WTC11 (cell line): ENCODE measurements at regions not wholly inside any gene's neighbourhood (a gene's known extent, or its start where the extent isn't known, plus 50 kb on each side); places are given as distances from the start of the nearest gene placed in this dataset.

Experiments
- ATAC-seq: fragments of 200-7000 bp; cut with Tn5 transposase; 2 replicates; pipeline ENCODE4 v1.10.0; 2021; ENCODE audit warnings: mild to moderate bottlenecking, moderate library complexity
- CTCF ChIA-PET: fragments of 300-600 bp; sonication (Branson Sonifier 250); formaldehyde crosslinking; loops from one replicate; lab custom pipeline; 2021; ENCODE audit warnings: antibody characterized with exemption; lab: Charles Lee
- POLR2A ChIA-PET: fragments of 350-600 bp; sonication (Branson Sonifier 250); formaldehyde crosslinking; loops from one replicate; lab custom pipeline; 2021; ENCODE audit warnings: antibody characterized with exemption; lab: Charles Lee
- DNase-seq: peaks from one replicate; pipeline ENCODE4 v3.0.0; 2021; ENCODE audit warnings: low spot score
- H3K27ac Mint-ChIP-seq: 2 replicates; pipeline ENCODE4 v1.8.0; 2021; ENCODE audit warnings: mixed read lengths
- H3K27me3 Mint-ChIP-seq: 2 replicates; pipeline ENCODE4 v1.8.0; 2021; ENCODE audit warnings: low read depth, mild to moderate bottlenecking, moderate library complexity, mixed read lengths
- H3K36me3 Mint-ChIP-seq: 2 replicates; pipeline ENCODE4 v1.8.0; 2021; ENCODE audit warnings: mixed read lengths
- H3K4me1 Mint-ChIP-seq: 2 replicates; pipeline ENCODE4 v1.8.0; 2022; ENCODE audit warnings: mixed read lengths
- H3K4me3 Mint-ChIP-seq: 2 replicates; pipeline ENCODE4 v1.8.0; 2021; ENCODE audit warnings: mild to moderate bottlenecking, moderate library complexity, mixed read lengths
- H3K9me3 Mint-ChIP-seq: 2 replicates; pipeline ENCODE4 v1.8.0; 2021; ENCODE audit warnings: mixed read lengths
- CBFB ChIP-seq: sonication (generic); formaldehyde crosslinking; IDR thresholded peaks from 2 replicates; pipeline ENCODE4 v1.8.1; 2022; ENCODE audit warnings: mild to moderate bottlenecking, low read depth, missing genetic modification reagents
- FOXK1 ChIP-seq: sonication (generic); formaldehyde crosslinking; IDR thresholded peaks from 2 replicates; pipeline ENCODE4 v1.8.0; 2022; ENCODE audit warnings: mild to moderate bottlenecking, moderate library complexity, missing genetic modification reagents
- GRHL2 ChIP-seq: fragments of 250-450 bp; sonication (Bioruptor Pico); IDR thresholded peaks from 2 replicates; pipeline ENCODE4 v1.8.0; 2022; ENCODE audit warnings: mild to moderate bottlenecking, moderate library complexity; ENCODE audit not compliant: insufficient replicate concordance, severe bottlenecking
- JUN ChIP-seq: sonication (generic); formaldehyde crosslinking; IDR thresholded peaks from 2 replicates; pipeline ENCODE4 v1.8.0; 2023; ENCODE audit warnings: mild to moderate bottlenecking, missing genetic modification reagents
- NR2C2 ChIP-seq: sonication (generic); formaldehyde crosslinking; IDR thresholded peaks from 2 replicates; pipeline ENCODE4 v1.8.0; 2022; ENCODE audit warnings: mild to moderate bottlenecking, missing genetic modification reagents
- SOX15 ChIP-seq: fragments of 250-450 bp; sonication (Bioruptor Pico); IDR thresholded peaks from 2 replicates; pipeline ENCODE4 v1.9.0; 2021; ENCODE audit warnings: mild to moderate bottlenecking
- ZNF121 ChIP-seq: sonication (generic); formaldehyde crosslinking; IDR thresholded peaks from 2 replicates; pipeline ENCODE4 v1.8.0; 2023; ENCODE audit warnings: missing genetic modification reagents
- ZNF232 ChIP-seq: sonication (generic); formaldehyde crosslinking; IDR thresholded peaks from 2 replicates; pipeline ENCODE4 v1.8.0; 2022; ENCODE audit warnings: mild to moderate bottlenecking, missing genetic modification reagents
- ZNF263 ChIP-seq: sonication (generic); formaldehyde crosslinking; IDR thresholded peaks from 2 replicates; pipeline ENCODE4 v1.8.1; 2022; ENCODE audit warnings: low read depth, mild to moderate bottlenecking, moderate library complexity, missing genetic modification reagents
- ZNF317 ChIP-seq: sonication (generic); formaldehyde crosslinking; IDR thresholded peaks from 2 replicates; pipeline ENCODE4 v1.8.1; 2023; ENCODE audit warnings: low read depth, mild to moderate bottlenecking, moderate library complexity, missing genetic modification reagents, borderline replicate concordance
- TF ChIP-seq, protein P1 (sequence below): sonication (generic); formaldehyde crosslinking; IDR thresholded peaks from 2 replicates; pipeline ENCODE4 v1.8.0; 2023; ENCODE audit warnings: mild to moderate bottlenecking, missing genetic modification reagents
- TF ChIP-seq, protein P2 (sequence below): sonication (generic); formaldehyde crosslinking; IDR thresholded peaks from 2 replicates; pipeline ENCODE4 v1.8.1; 2022; ENCODE audit warnings: missing genetic modification reagents, borderline replicate concordance
- TF ChIP-seq, protein P3 (sequence below): sonication (generic); formaldehyde crosslinking; IDR thresholded peaks from 2 replicates; pipeline ENCODE4 v1.8.1; 2023; ENCODE audit warnings: mild to moderate bottlenecking, missing genetic modification reagents, moderate library complexity
- TF ChIP-seq, protein P4 (sequence below): sonication (generic); formaldehyde crosslinking; IDR thresholded peaks from 2 replicates; pipeline ENCODE4 v1.8.1; 2022; ENCODE audit warnings: low read depth, missing genetic modification reagents, borderline replicate concordance
- TF ChIP-seq, protein P5 (sequence below): sonication (generic); formaldehyde crosslinking; IDR thresholded peaks from 2 replicates; pipeline ENCODE4 v1.8.0; 2023; ENCODE audit warnings: missing genetic modification reagents, mild to moderate bottlenecking, borderline replicate concordance
- TF ChIP-seq, protein P6 (sequence below): sonication (generic); formaldehyde crosslinking; IDR thresholded peaks from 2 replicates; pipeline ENCODE4 v1.8.0; 2022; ENCODE audit warnings: missing genetic modification reagents
- TF ChIP-seq, protein P7 (sequence below): sonication (generic); formaldehyde crosslinking; IDR thresholded peaks from 2 replicates; pipeline ENCODE4 v1.8.0; 2022; ENCODE audit warnings: mild to moderate bottlenecking, missing genetic modification reagents

DNA sequence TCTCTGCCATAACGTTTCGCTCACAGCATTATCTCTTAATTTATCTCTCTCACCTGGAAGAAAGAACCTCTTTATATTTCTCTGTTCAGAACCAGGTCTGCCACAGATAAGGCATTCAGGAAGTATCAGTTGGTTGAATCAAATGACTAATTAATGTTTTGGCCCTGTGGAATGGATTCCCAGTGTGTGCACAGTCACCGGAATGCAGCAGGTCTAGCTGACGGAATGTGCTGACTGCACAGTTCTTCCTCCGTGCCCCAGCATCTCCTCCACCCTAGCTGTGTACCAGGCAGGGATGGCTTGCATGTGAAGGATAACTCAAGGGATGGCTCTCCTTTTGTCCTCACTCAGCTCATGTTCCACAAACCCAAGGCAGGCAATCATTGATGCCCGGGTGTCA, 141.8 kb upstream of the MSX1 start:
- H3K9me3 Mint-ChIP-seq, result peaks cover 6% of the 10 kb centered on the region
- CTCF ChIA-PET, result interaction anchor here (0.8 kb wide), 1 partner anchor 48 kb away, joined by 3 read pairs; no protein-coding TSS in a partner anchor
- peaks cover 5% of the 10 kb centered on the region for H3K36me3 Mint-ChIP-seq
- peaks cover 2% of the 10 kb centered on the region for H3K27me3 Mint-ChIP-seq
- no peak overlapping the region for H3K4me3 Mint-ChIP-seq
- TF ChIP-seq ZNF121 (CRISPR knock-in tag), result no peak
- no peak for TF ChIP-seq FOXK1 (CRISPR knock-in tag)
- no peak for TF ChIP-seq ZNF317 (CRISPR knock-in tag)
- H3K4me1 Mint-ChIP-seq, result peaks cover 13% of the 10 kb centered on the region
- ATAC-seq, result no peak
- POLR2A ChIA-PET, result no interaction called here
- H3K27ac Mint-ChIP-seq, result no peak overlapping the region
- no peak for DNase-seq

DNA sequence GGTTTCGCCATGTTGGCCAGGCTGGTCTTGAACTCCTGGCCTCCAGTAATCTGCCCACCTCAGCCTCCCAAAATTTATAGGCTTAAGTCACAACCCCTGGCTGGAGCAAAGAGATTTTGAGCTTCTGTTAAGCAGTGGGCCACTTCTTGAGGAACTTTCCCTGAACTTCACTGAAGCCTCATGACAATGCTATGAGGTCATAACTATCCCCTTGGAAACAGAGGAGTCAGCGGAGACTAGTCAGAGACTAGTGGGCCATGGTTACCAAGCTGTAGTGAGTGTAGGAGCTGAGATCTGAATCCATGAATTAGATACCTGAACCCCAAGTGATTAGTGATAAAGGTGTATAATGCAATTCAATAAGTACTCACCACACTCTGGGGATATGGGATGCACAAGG, 145.1 kb upstream of the MSX1 start:
- H3K27me3 Mint-ChIP-seq, result peaks cover 2% of the 10 kb centered on the region
- H3K9me3 Mint-ChIP-seq, result no peaks in the 10 kb centered on the region
- no peak for ATAC-seq
- TF ChIP-seq, protein P1, sequence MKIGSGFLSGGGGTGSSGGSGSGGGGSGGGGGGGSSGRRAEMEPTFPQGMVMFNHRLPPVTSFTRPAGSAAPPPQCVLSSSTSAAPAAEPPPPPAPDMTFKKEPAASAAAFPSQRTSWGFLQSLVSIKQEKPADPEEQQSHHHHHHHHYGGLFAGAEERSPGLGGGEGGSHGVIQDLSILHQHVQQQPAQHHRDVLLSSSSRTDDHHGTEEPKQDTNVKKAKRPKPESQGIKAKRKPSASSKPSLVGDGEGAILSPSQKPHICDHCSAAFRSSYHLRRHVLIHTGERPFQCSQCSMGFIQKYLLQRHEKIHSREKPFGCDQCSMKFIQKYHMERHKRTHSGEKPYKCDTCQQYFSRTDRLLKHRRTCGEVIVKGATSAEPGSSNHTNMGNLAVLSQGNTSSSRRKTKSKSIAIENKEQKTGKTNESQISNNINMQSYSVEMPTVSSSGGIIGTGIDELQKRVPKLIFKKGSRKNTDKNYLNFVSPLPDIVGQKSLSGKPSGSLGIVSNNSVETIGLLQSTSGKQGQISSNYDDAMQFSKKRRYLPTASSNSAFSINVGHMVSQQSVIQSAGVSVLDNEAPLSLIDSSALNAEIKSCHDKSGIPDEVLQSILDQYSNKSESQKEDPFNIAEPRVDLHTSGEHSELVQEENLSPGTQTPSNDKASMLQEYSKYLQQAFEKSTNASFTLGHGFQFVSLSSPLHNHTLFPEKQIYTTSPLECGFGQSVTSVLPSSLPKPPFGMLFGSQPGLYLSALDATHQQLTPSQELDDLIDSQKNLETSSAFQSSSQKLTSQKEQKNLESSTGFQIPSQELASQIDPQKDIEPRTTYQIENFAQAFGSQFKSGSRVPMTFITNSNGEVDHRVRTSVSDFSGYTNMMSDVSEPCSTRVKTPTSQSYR (CRISPR knock-in tag), result no peak
- TF ChIP-seq, protein P2, sequence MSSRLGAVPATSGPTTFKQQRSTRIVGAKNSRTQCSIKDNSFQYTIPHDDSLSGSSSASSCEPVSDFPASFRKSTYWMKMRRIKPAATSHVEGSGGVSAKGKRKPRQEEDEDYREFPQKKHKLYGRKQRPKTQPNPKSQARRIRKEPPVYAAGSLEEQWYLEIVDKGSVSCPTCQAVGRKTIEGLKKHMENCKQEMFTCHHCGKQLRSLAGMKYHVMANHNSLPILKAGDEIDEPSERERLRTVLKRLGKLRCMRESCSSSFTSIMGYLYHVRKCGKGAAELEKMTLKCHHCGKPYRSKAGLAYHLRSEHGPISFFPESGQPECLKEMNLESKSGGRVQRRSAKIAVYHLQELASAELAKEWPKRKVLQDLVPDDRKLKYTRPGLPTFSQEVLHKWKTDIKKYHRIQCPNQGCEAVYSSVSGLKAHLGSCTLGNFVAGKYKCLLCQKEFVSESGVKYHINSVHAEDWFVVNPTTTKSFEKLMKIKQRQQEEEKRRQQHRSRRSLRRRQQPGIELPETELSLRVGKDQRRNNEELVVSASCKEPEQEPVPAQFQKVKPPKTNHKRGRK (CRISPR knock-in tag), result no peak
- TF ChIP-seq CBFB (CRISPR knock-in tag), result no peak
- TF ChIP-seq, protein P3, sequence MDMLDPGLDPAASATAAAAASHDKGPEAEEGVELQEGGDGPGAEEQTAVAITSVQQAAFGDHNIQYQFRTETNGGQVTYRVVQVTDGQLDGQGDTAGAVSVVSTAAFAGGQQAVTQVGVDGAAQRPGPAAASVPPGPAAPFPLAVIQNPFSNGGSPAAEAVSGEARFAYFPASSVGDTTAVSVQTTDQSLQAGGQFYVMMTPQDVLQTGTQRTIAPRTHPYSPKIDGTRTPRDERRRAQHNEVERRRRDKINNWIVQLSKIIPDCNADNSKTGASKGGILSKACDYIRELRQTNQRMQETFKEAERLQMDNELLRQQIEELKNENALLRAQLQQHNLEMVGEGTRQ (CRISPR knock-in tag), result no peak
- TF ChIP-seq, protein P4, sequence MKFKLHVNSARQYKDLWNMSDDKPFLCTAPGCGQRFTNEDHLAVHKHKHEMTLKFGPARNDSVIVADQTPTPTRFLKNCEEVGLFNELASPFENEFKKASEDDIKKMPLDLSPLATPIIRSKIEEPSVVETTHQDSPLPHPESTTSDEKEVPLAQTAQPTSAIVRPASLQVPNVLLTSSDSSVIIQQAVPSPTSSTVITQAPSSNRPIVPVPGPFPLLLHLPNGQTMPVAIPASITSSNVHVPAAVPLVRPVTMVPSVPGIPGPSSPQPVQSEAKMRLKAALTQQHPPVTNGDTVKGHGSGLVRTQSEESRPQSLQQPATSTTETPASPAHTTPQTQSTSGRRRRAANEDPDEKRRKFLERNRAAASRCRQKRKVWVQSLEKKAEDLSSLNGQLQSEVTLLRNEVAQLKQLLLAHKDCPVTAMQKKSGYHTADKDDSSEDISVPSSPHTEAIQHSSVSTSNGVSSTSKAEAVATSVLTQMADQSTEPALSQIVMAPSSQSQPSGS (CRISPR knock-in tag), result no peak
- TF ChIP-seq JUN (CRISPR knock-in tag), result no peak
- TF ChIP-seq NR2C2, result no peak
- no peak for TF ChIP-seq ZNF317 (CRISPR knock-in tag)
- TF ChIP-seq ZNF121 (CRISPR knock-in tag), result no peak
- TF ChIP-seq, protein P5, sequence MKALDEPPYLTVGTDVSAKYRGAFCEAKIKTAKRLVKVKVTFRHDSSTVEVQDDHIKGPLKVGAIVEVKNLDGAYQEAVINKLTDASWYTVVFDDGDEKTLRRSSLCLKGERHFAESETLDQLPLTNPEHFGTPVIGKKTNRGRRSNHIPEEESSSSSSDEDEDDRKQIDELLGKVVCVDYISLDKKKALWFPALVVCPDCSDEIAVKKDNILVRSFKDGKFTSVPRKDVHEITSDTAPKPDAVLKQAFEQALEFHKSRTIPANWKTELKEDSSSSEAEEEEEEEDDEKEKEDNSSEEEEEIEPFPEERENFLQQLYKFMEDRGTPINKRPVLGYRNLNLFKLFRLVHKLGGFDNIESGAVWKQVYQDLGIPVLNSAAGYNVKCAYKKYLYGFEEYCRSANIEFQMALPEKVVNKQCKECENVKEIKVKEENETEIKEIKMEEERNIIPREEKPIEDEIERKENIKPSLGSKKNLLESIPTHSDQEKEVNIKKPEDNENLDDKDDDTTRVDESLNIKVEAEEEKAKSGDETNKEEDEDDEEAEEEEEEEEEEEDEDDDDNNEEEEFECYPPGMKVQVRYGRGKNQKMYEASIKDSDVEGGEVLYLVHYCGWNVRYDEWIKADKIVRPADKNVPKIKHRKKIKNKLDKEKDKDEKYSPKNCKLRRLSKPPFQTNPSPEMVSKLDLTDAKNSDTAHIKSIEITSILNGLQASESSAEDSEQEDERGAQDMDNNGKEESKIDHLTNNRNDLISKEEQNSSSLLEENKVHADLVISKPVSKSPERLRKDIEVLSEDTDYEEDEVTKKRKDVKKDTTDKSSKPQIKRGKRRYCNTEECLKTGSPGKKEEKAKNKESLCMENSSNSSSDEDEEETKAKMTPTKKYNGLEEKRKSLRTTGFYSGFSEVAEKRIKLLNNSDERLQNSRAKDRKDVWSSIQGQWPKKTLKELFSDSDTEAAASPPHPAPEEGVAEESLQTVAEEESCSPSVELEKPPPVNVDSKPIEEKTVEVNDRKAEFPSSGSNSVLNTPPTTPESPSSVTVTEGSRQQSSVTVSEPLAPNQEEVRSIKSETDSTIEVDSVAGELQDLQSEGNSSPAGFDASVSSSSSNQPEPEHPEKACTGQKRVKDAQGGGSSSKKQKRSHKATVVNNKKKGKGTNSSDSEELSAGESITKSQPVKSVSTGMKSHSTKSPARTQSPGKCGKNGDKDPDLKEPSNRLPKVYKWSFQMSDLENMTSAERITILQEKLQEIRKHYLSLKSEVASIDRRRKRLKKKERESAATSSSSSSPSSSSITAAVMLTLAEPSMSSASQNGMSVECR (CRISPR knock-in tag), result no peak
- no peak for TF ChIP-seq SOX15 (CRISPR knock-in tag)
- TF ChIP-seq ZNF263, result no peak
- TF ChIP-seq, protein P6, sequence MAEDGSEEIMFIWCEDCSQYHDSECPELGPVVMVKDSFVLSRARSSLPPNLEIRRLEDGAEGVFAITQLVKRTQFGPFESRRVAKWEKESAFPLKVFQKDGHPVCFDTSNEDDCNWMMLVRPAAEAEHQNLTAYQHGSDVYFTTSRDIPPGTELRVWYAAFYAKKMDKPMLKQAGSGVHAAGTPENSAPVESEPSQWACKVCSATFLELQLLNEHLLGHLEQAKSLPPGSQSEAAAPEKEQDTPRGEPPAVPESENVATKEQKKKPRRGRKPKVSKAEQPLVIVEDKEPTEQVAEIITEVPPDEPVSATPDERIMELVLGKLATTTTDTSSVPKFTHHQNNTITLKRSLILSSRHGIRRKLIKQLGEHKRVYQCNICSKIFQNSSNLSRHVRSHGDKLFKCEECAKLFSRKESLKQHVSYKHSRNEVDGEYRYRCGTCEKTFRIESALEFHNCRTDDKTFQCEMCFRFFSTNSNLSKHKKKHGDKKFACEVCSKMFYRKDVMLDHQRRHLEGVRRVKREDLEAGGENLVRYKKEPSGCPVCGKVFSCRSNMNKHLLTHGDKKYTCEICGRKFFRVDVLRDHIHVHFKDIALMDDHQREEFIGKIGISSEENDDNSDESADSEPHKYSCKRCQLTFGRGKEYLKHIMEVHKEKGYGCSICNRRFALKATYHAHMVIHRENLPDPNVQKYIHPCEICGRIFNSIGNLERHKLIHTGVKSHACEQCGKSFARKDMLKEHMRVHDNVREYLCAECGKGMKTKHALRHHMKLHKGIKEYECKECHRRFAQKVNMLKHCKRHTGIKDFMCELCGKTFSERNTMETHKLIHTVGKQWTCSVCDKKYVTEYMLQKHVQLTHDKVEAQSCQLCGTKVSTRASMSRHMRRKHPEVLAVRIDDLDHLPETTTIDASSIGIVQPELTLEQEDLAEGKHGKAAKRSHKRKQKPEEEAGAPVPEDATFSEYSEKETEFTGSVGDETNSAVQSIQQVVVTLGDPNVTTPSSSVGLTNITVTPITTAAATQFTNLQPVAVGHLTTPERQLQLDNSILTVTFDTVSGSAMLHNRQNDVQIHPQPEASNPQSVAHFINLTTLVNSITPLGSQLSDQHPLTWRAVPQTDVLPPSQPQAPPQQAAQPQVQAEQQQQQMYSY (CRISPR knock-in tag), result no peak
- TF ChIP-seq, protein P7, sequence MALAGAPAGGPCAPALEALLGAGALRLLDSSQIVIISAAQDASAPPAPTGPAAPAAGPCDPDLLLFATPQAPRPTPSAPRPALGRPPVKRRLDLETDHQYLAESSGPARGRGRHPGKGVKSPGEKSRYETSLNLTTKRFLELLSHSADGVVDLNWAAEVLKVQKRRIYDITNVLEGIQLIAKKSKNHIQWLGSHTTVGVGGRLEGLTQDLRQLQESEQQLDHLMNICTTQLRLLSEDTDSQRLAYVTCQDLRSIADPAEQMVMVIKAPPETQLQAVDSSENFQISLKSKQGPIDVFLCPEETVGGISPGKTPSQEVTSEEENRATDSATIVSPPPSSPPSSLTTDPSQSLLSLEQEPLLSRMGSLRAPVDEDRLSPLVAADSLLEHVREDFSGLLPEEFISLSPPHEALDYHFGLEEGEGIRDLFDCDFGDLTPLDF, result no peak
- no peak for TF ChIP-seq GRHL2
- TF ChIP-seq ZNF232 (CRISPR knock-in tag), result no peak
- TF ChIP-seq, all 79 proteins: peak for 0
- no peak for DNase-seq
- POLR2A ChIA-PET, result no interaction called here
- Mint-ChIP-seq H3K4me1 (peaks cover 8% of the 10 kb centered on the region), H3K36me3 (no peaks in the 10 kb centered on the region), H3K4me3 (no peak overlapping the region), H3K27ac (no peak overlapping the region)
- CTCF ChIA-PET, result no interaction called here
